Upper lobe of left lung (tissue), 4 donors: ENCODE measurements at regions not wholly inside any gene's neighbourhood (a gene's known extent, or its start where the extent isn't known, plus 50 kb on each side); places are given as distances from the start of the nearest gene placed in this dataset.

Experiments
- EP300 ChIP-seq, 4 donors: sonication (generic); formaldehyde crosslinking; IDR thresholded peaks; one replicate each; pipeline ENCODE4 v1.5.1; 2017; ENCODE audit warnings: antibody characterized with exemption in 4 of 4, control low read depth in 2 of 4
- POLR2A ChIP-seq, 4 donors: fragments of 450-650 bp; IDR thresholded peaks; one replicate each; pipeline ENCODE4 v1.5.1; 2016 to 2017; ENCODE audit warnings: antibody characterized with exemption in 4 of 4, mild to moderate bottlenecking in 2 of 4
- POLR2AphosphoS5 ChIP-seq, 2 donors: sonication (generic); formaldehyde crosslinking; IDR thresholded peaks; one replicate each; pipeline ENCODE4 v1.5.1; 2017; ENCODE audit warnings: antibody characterized with exemption in 2 of 2
- TF ChIP-seq, protein P1 (sequence below), 6 experiments: fragments of 450-650 bp in 4 of 6; fragments of 200-600 bp in 2 of 6; sonication (generic) in 2 of 6; IDR thresholded peaks; one replicate each; pipeline ENCODE4 v1.5.1; 2016 to 2019; ENCODE audit warnings: antibody characterized with exemption in 6 of 6

DNA sequence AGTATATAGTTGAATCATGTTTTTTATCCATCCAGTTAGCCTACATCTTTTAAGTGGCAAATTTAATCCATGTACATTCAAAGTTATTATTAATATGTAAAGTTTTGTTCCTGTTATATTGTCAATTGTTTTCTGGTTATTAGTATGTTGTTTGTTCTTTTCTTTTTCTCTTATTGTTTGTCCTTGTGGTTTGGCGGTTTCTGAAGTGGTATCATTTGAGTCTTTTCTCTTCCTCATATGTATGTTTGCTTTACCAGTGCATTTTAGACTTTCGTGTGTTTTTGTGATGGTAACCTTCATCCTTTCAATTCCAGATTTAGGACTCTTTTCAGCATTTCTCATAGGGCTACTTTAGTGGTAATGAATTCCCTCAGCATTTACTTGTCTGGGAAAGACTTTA lies 130.4 kb upstream of the RFX3 start:
- TF ChIP-seq POLR2A (IDR thresholded peaks at IDR 0.05): no peak
- TF ChIP-seq, protein P1, sequence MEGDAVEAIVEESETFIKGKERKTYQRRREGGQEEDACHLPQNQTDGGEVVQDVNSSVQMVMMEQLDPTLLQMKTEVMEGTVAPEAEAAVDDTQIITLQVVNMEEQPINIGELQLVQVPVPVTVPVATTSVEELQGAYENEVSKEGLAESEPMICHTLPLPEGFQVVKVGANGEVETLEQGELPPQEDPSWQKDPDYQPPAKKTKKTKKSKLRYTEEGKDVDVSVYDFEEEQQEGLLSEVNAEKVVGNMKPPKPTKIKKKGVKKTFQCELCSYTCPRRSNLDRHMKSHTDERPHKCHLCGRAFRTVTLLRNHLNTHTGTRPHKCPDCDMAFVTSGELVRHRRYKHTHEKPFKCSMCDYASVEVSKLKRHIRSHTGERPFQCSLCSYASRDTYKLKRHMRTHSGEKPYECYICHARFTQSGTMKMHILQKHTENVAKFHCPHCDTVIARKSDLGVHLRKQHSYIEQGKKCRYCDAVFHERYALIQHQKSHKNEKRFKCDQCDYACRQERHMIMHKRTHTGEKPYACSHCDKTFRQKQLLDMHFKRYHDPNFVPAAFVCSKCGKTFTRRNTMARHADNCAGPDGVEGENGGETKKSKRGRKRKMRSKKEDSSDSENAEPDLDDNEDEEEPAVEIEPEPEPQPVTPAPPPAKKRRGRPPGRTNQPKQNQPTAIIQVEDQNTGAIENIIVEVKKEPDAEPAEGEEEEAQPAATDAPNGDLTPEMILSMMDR (IDR thresholded peaks at IDR 0.05): no peak
- no peak for TF ChIP-seq POLR2AphosphoS5 (IDR thresholded peaks at IDR 0.05)
- no peak for TF ChIP-seq EP300 (IDR thresholded peaks at IDR 0.05)
